H1 (cell line): ENCODE measurements at regions not wholly inside any gene's neighbourhood (a gene's known extent, or its start where the extent isn't known, plus 50 kb on each side); places are given as distances from the start of the nearest gene placed in this dataset.

Experiments
- CTCF ChIA-PET: fragments of 300-600 bp; sonication (Branson Sonifier 250); formaldehyde crosslinking; loops from one replicate; lab custom pipeline; 2021; ENCODE audit not compliant: partially characterized antibody; lab: Charles Lee
- POLR2A ChIA-PET: fragments of 300-600 bp; sonication (Branson Sonifier 250); formaldehyde crosslinking; loops from one replicate; lab custom pipeline; 2021; ENCODE audit warnings: inconsistent platforms; ENCODE audit not compliant: partially characterized antibody; lab: Charles Lee
- DNase-seq, 2 experiments: peaks; one replicate each; pipeline versions ENCODE4 v3.0.0 to v3.0.0-alpha.2; 2010 to 2022; ENCODE audit warnings: low spot score in 2 of 2, low read depth in 1 of 2, mixed read lengths in 1 of 2
- FAIRE-seq: peaks from 2 replicates; lab custom pipeline; 2011; peaks lifted over from hg19 to GRCh38; lab: Jason Lieb, UNC
- H2AFZ ChIP-seq: 2 replicates; pipeline ENCODE4 v1.8.1; 2012; ENCODE audit warnings: low read length, inconsistent platforms
- H2AK5ac ChIP-seq: 2 replicates; pipeline ENCODE4 v1.6.1; 2013; ENCODE audit warnings: low read depth, low read length
- H2BK120ac ChIP-seq: replicated peaks from 2 replicates; pipeline ENCODE3; 2013; ENCODE audit warnings: low read depth, low read length, inconsistent platforms
- H2BK12ac ChIP-seq: 2 replicates; pipeline ENCODE4 v1.6.1; 2013; ENCODE audit warnings: low read depth, low read length
- H2BK15ac ChIP-seq: 2 replicates; pipeline ENCODE4 v1.6.1; 2013; ENCODE audit warnings: low read length
- H2BK20ac ChIP-seq: 2 replicates; pipeline ENCODE4 v1.6.1; 2013; ENCODE audit warnings: low read length
- H2BK5ac ChIP-seq: 2 replicates; pipeline ENCODE4 v1.6.1; 2013; ENCODE audit warnings: low read depth, low read length
- H3K14ac ChIP-seq: 2 replicates; pipeline ENCODE4 v1.6.1; 2013; ENCODE audit warnings: inconsistent platforms; ENCODE audit not compliant: insufficient read length
- H3K18ac ChIP-seq: 2 replicates; pipeline ENCODE4 v1.6.1; 2013; ENCODE audit warnings: low read length; ENCODE audit errors: extremely low read depth
- H3K23ac ChIP-seq: 2 replicates; pipeline ENCODE4 v1.6.1; 2013; ENCODE audit warnings: inconsistent platforms; ENCODE audit not compliant: insufficient read length
- H3K23me2 ChIP-seq: 2 replicates; pipeline ENCODE4 v1.6.1; 2013; ENCODE audit warnings: low read depth, low read length
- H3K27ac ChIP-seq: 2 replicates; pipeline ENCODE4 v1.6.1; 2011; ENCODE audit warnings: low read depth, low read length, inconsistent platforms
- H3K27me3 ChIP-seq, 4 experiments: replicated peaks in 1 of 4; 1 replicate in 1 of 4; 2 replicates in 3 of 4; pipeline versions ENCODE4 v1.6.1 to v1.8.1; 2011 to 2013; ENCODE audit warnings: low read length in 3 of 4, mild to moderate bottlenecking in 3 of 4, inconsistent platforms in 2 of 4, mixed read lengths in 2 of 4, moderate library complexity in 1 of 4; ENCODE audit not compliant: control insufficient read depth in 3 of 4, insufficient read depth in 3 of 4; ENCODE audit errors: extremely low read depth in 1 of 4
- H3K36me3 ChIP-seq, 4 experiments: 2 replicates each; pipeline versions ENCODE4 v1.6.1 to v1.8.1; 2011 to 2013; ENCODE audit warnings: mild to moderate bottlenecking in 4 of 4, low read length in 3 of 4, moderate library complexity in 2 of 4, control low read depth in 1 of 4, inconsistent platforms in 1 of 4; ENCODE audit not compliant: insufficient read depth in 4 of 4, control insufficient read depth in 2 of 4
- H3K4ac ChIP-seq: replicated peaks from 2 replicates; pipeline ENCODE3; 2013; ENCODE audit warnings: low read length, low read depth, mixed read lengths, inconsistent platforms; ENCODE audit not compliant: insufficient read length
- H3K4me1 ChIP-seq, 4 experiments: replicated peaks in 1 of 4; 1 replicate in 1 of 4; 2 replicates in 3 of 4; pipeline versions ENCODE4 v1.6.1 to v1.8.1; 2011 to 2013; ENCODE audit warnings: low read length in 3 of 4, inconsistent platforms in 2 of 4, mixed read lengths in 1 of 4; ENCODE audit not compliant: insufficient read depth in 4 of 4, control insufficient read depth in 3 of 4
- H3K4me2 ChIP-seq, 2 experiments: 2 replicates each; pipeline versions ENCODE4 v1.6.1 to v1.8.1; 2011 to 2013; ENCODE audit warnings: low read depth in 2 of 2, low read length in 2 of 2, control low read depth in 1 of 2, inconsistent platforms in 1 of 2, mild to moderate bottlenecking in 1 of 2; ENCODE audit not compliant: insufficient read depth in 1 of 2
- H3K4me3 ChIP-seq, 4 experiments: fragments of 200-600, 300-600 bp in 1 of 4; sonication (generic), shearing (Covaris generic), sonication (Bioruptor Twin) in 1 of 4; 2 replicates each; pipeline versions ENCODE4 v1.5.1 to v1.8.1; 2011 to 2016; ENCODE audit warnings: low read length in 4 of 4, low read depth in 3 of 4, control low read depth in 2 of 4, inconsistent platforms in 2 of 4, mild to moderate bottlenecking in 2 of 4, mixed read lengths in 1 of 4, moderate library complexity in 1 of 4; ENCODE audit not compliant: insufficient read depth in 2 of 4; ENCODE audit errors: extremely low read depth in 1 of 4
- H3K56ac ChIP-seq: replicated peaks from 2 replicates; pipeline ENCODE3; 2013; ENCODE audit warnings: low read depth, mild to moderate bottlenecking, mixed read lengths, low read length, inconsistent platforms; ENCODE audit not compliant: insufficient read length
- H3K79me1 ChIP-seq: 2 replicates; pipeline ENCODE4 v1.6.1; 2013; ENCODE audit warnings: low read depth, low read length, control low read depth
- H3K79me2 ChIP-seq, 2 experiments: 2 replicates each; pipeline versions ENCODE4 v1.6.1 to v1.8.1; 2012 to 2013; ENCODE audit warnings: low read length in 2 of 2, mild to moderate bottlenecking in 2 of 2, inconsistent platforms in 1 of 2; ENCODE audit not compliant: insufficient read depth in 2 of 2, control insufficient read depth in 1 of 2
- H3K9ac ChIP-seq, 4 experiments: replicated peaks in 1 of 4; 1 replicate in 1 of 4; 2 replicates in 3 of 4; pipeline versions ENCODE4 v1.6.1 to v1.8.1; 2011 to 2013; ENCODE audit warnings: low read depth in 3 of 4, low read length in 3 of 4, control low read depth in 2 of 4, mild to moderate bottlenecking in 2 of 4, moderate library complexity in 2 of 4, inconsistent platforms in 1 of 4; ENCODE audit errors: extremely low read depth in 1 of 4
- H3K9me3 ChIP-seq, 2 experiments: 2 replicates each; pipeline versions ENCODE4 v1.6.1 to v1.8.1; 2012 to 2013; ENCODE audit warnings: mild to moderate bottlenecking in 2 of 2, moderate library complexity in 2 of 2, control low read depth in 1 of 2, inconsistent platforms in 1 of 2, low read depth in 1 of 2, low read length in 1 of 2, mixed read lengths in 1 of 2; ENCODE audit not compliant: insufficient read depth in 2 of 2
- H4K20me1 ChIP-seq, 2 experiments: replicated peaks in 1 of 2; 2 replicates each; pipeline versions ENCODE3 to v1.8.1; 2011 to 2013; ENCODE audit warnings: inconsistent platforms in 2 of 2, low read length in 2 of 2, mild to moderate bottlenecking in 1 of 2; ENCODE audit not compliant: insufficient read depth in 2 of 2, control insufficient read depth in 1 of 2
- H4K5ac ChIP-seq: 2 replicates; pipeline ENCODE4 v1.6.1; 2013; ENCODE audit warnings: low read length, low read depth, mixed read lengths, inconsistent platforms; ENCODE audit not compliant: insufficient read length
- H4K8ac ChIP-seq: 2 replicates; pipeline ENCODE4 v1.8.0; 2013; ENCODE audit warnings: mild to moderate bottlenecking, moderate library complexity, low read length, inconsistent platforms; ENCODE audit not compliant: insufficient read depth; ENCODE audit errors: extremely low read depth
- H4K91ac ChIP-seq: replicated peaks from 2 replicates; pipeline ENCODE3; 2013; ENCODE audit warnings: low read length, mixed read lengths, inconsistent platforms; ENCODE audit not compliant: insufficient read length
- CHD7 ChIP-seq: fragments of 300-600 bp; sonication (generic); IDR thresholded peaks from 2 replicates; pipeline ENCODE4 v1.7.1; 2012; ENCODE audit warnings: low read length, moderate library complexity, mild to moderate bottlenecking, inconsistent platforms; ENCODE audit not compliant: insufficient replicate concordance
- WGBS, 2 experiments: shearing (Covaris generic) in 1 of 2; methylation state at CpG; one replicate each; pipeline versions ENCODE4 v1.1.6 to v1.1.7; 2013 to 2015; ENCODE audit warnings: low lambda C conversion rate in 2 of 2, mixed read lengths in 2 of 2, inconsistent platforms in 1 of 2, low coverage in 1 of 2, missing lambda C conversion rate in 1 of 2; ENCODE audit not compliant: insufficient replicate concordance in 2 of 2, insufficient coverage in 1 of 2, insufficient read length in 1 of 2; ENCODE audit errors: extremely low coverage in 1 of 2, missing lambda C conversion rate in 1 of 2; 5-methylcytosine and 5-hydroxymethylcytosine counted together

GRCh38 chr13:107801621-107802020 lies 413.7 kb downstream of the LIG4 start:
- H3K4ac ChIP-seq: no peak overlapping the region
- no peak overlapping the region for H2BK15ac ChIP-seq
- no peak overlapping the region for H2AFZ ChIP-seq
- H3K18ac ChIP-seq: no peak overlapping the region
- DNase-seq (no peak), FAIRE-seq (no peak)
- H3K4me1 ChIP-seq: peaks cover 0 to 3% (median 0%) of the 10 kb centered on the region in 4 experiments; a peak in 2 of 7 replicates
- no peak overlapping the region for H2BK20ac ChIP-seq
- no peak overlapping the region for H3K56ac ChIP-seq
- no peaks in the 10 kb centered on the region for H4K20me1 ChIP-seq
- no peak overlapping the region for H4K91ac ChIP-seq
- ChIA-PET POLR2A (no interaction called here), CTCF (no interaction called here)
- no peaks in the 10 kb centered on the region for H3K23me2 ChIP-seq
- H3K9ac ChIP-seq: no peak overlapping the region
- 85% methylated on average over 9 of the region's 9 CpGs; no CpG with 5 or more reads in 1 of the 2 experiments for WGBS, 2 experiments
- H2BK120ac ChIP-seq: no peak overlapping the region
- H2AK5ac ChIP-seq: no peak overlapping the region
- no peak overlapping the region for H3K14ac ChIP-seq
- no peak overlapping the region for H4K8ac ChIP-seq
- no peak overlapping the region for H3K23ac ChIP-seq
- no peaks in the 10 kb centered on the region for H3K36me3 ChIP-seq
- H3K4me2 ChIP-seq: no peak overlapping the region
- H3K27ac ChIP-seq: no peak overlapping the region
- no peak overlapping the region for H4K5ac ChIP-seq
- H3K9me3 ChIP-seq: no peaks in the 10 kb centered on the region
- no peak overlapping the region for H3K4me3 ChIP-seq
- no peaks in the 10 kb centered on the region for H3K27me3 ChIP-seq
- no peaks in the 10 kb centered on the region for H3K79me2 ChIP-seq
- no peaks in the 10 kb centered on the region for H3K79me1 ChIP-seq
- H2BK12ac ChIP-seq: no peak overlapping the region
- H2BK5ac ChIP-seq: no peak overlapping the region
- no peak for TF ChIP-seq CHD7
